ENCODE measurements at regions not wholly inside any gene's neighbourhood (a gene's known extent, or its start where the extent isn't known, plus 50 kb on each side); places are given as distances from the start of the nearest gene placed in this dataset.

- H3K4me1 Mint-ChIP-seq, result peaks cover 53% of the 10 kb centered on the region
- no peak for TF ChIP-seq CTCF (conservative IDR thresholded peaks at IDR 0.05)
- peaks cover 17% of the 10 kb centered on the region for H3K4me1 ChIP-seq (ENCODE audit: control insufficient read depth, insufficient read depth, low read length)
- DNase-seq, result peak; percentile 39
- H3K27me3 ChIP-seq (ENCODE audit: control insufficient read depth, insufficient read depth, low read length, poor library complexity, severe bottlenecking), result peaks cover 13% of the 10 kb centered on the region
- peak overlapping the region; percentile 2 for H3K4me3 ChIP-seq (ENCODE audit: low read length)
- peaks cover 19% of the 10 kb centered on the region for H3K27me3 Mint-ChIP-seq (ENCODE audit: insufficient read depth)
- no peak overlapping the region for H3K4me3 Mint-ChIP-seq
- no peaks in the 10 kb centered on the region for H3K9me3 ChIP-seq (ENCODE audit: control insufficient read depth, low read length)
- peaks cover 1% of the 10 kb centered on the region for H3K9me3 Mint-ChIP-seq
- WGBS, 2 experiments (ENCODE audit: insufficient coverage in 1 of 2, insufficient read length in 1 of 2), result 62% methylated on average over 4 of the region's 4 CpGs; no CpG with 5 or more reads in 1 of the 2 experiments
- no peak overlapping the region for H3K9ac ChIP-seq (ENCODE audit: extremely low read depth, low read length, poor library complexity, severe bottlenecking)
- H3K36me3 ChIP-seq (ENCODE audit: control insufficient read depth, insufficient read depth, low read length), result no peaks in the 10 kb centered on the region
- no peak overlapping the region for H3K27ac ChIP-seq (ENCODE audit: low read depth, low read length)
- H3K36me3 Mint-ChIP-seq (ENCODE audit: low read depth), result no peaks in the 10 kb centered on the region
- peak overlapping the region; percentile 74 for H3K27ac Mint-ChIP-seq
Observed at GRCh38 chr11:37505406-37505805, 907.4 kb upstream of the RAG2 start.

DNA sequence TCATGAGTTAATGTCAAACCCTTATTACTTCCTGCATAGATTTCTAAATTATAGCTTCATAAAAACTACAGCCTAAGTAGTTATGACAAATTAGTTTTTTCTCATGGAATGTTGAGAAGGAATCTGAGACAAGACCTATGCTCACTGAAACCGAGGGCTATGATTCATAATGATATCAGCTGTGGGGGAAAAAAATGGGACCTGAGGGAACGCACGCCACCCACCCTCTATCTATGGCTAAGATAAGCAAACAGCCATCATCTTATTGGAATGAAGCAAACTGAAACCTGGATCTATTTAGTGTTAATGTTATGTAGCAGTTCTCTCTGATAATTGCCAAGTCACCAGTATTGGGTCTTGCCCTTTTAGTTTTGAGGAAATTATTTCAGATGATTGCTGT is 906.9 kb upstream of the RAG2 start:
- no peak overlapping the region for H3K9ac ChIP-seq (ENCODE audit: extremely low read depth, low read length, poor library complexity, severe bottlenecking)

GRCh38 chr11:37504060-37504611 is 906.1 kb upstream of the RAG2 start:
- Histone ChIP-seq H3K4me3 (ENCODE audit: low read length) (no peak overlapping the region), H3K9me3 (ENCODE audit: control insufficient read depth, low read length) (no peaks in the 10 kb centered on the region), H3K36me3 (ENCODE audit: control insufficient read depth, insufficient read depth, low read length) (no peaks in the 10 kb centered on the region), H3K27ac (ENCODE audit: low read depth, low read length) (no peak overlapping the region), H3K4me1 (ENCODE audit: control insufficient read depth, insufficient read depth, low read length) (peaks cover 19% of the 10 kb centered on the region), H3K9ac (ENCODE audit: extremely low read depth, low read length, poor library complexity, severe bottlenecking) (no peak overlapping the region), H3K27me3 (ENCODE audit: control insufficient read depth, insufficient read depth, low read length, poor library complexity, severe bottlenecking) (peaks cover under 1% of the 10 kb centered on the region)
- Mint-ChIP-seq H3K27ac (peak overlapping the region; percentile 41), H3K27me3 (ENCODE audit: insufficient read depth) (peaks cover 10% of the 10 kb centered on the region), H3K36me3 (ENCODE audit: low read depth) (no peaks in the 10 kb centered on the region), H3K4me1 (peaks cover 53% of the 10 kb centered on the region), H3K4me3 (no peak overlapping the region), H3K9me3 (peaks cover 1% of the 10 kb centered on the region)
- no peak for TF ChIP-seq CTCF (conservative IDR thresholded peaks at IDR 0.05)
- peak; percentile 37 for DNase-seq
- 73 to 83% methylated on average over 1 to 3 of the region's 3 CpGs for WGBS, 2 experiments (ENCODE audit: insufficient coverage in 1 of 2, insufficient read length in 1 of 2)

More for the DNA sequence above, 906.9 kb upstream of the RAG2 start:
- Mint-ChIP-seq H3K9me3 (peaks cover 1% of the 10 kb centered on the region), H3K4me1 (peaks cover 53% of the 10 kb centered on the region), H3K36me3 (ENCODE audit: low read depth) (no peaks in the 10 kb centered on the region), H3K27ac (no peak overlapping the region), H3K4me3 (no peak overlapping the region), H3K27me3 (ENCODE audit: insufficient read depth) (peaks cover 16% of the 10 kb centered on the region)
- Histone ChIP-seq H3K4me3 (ENCODE audit: low read length) (peak overlapping the region; percentile 2), H3K4me1 (ENCODE audit: control insufficient read depth, insufficient read depth, low read length) (peaks cover 19% of the 10 kb centered on the region), H3K9me3 (ENCODE audit: control insufficient read depth, low read length) (no peaks in the 10 kb centered on the region), H3K27ac (ENCODE audit: low read depth, low read length) (no peak overlapping the region), H3K27me3 (ENCODE audit: control insufficient read depth, insufficient read depth, low read length, poor library complexity, severe bottlenecking) (peaks cover 8% of the 10 kb centered on the region), H3K36me3 (ENCODE audit: control insufficient read depth, insufficient read depth, low read length) (no peaks in the 10 kb centered on the region)
- no peak for TF ChIP-seq CTCF (conservative IDR thresholded peaks at IDR 0.05)
- 84% methylated on average over 1 of the region's 3 CpGs; no CpG with 5 or more reads in 1 of the 2 experiments for WGBS, 2 experiments (ENCODE audit: insufficient coverage in 1 of 2, insufficient read length in 1 of 2)
- no peak for DNase-seq
